ENCODE measurements at regions not wholly inside any gene's neighbourhood (a gene's known extent, or its start where the extent isn't known, plus 50 kb on each side); places are given as distances from the start of the nearest gene placed in this dataset.

- DNase-seq (ENCODE audit: extremely low spot score, unreplicated experiment) = no peak
- no peak overlapping the region for H3K27ac Mint-ChIP-seq (ENCODE audit: unreplicated experiment)
- TF ChIP-seq CTCF (IDR thresholded peaks at IDR 0.05) = no peak
- H3K9me3 Mint-ChIP-seq (ENCODE audit: unreplicated experiment) = no peaks in the 10 kb centered on the region
- peaks cover 13% of the 10 kb centered on the region for H3K4me1 Mint-ChIP-seq (ENCODE audit: unreplicated experiment)
- no peaks in the 10 kb centered on the region for H3K36me3 Mint-ChIP-seq (ENCODE audit: unreplicated experiment)
- no peak overlapping the region for H3K4me3 Mint-ChIP-seq (ENCODE audit: unreplicated experiment)
- H3K27me3 Mint-ChIP-seq (ENCODE audit: unreplicated experiment) = no peaks in the 10 kb centered on the region
Measured at GRCh38 chr13:99040536-99041131, 62.8 kb upstream of the DOCK9 start.

GRCh38 chr13:99041337-99041736 lies 63.5 kb upstream of the DOCK9 start:
- H3K36me3 Mint-ChIP-seq (ENCODE audit: unreplicated experiment) = no peaks in the 10 kb centered on the region
- H3K27ac Mint-ChIP-seq (ENCODE audit: unreplicated experiment) = no peak overlapping the region
- no peak for TF ChIP-seq CTCF (IDR thresholded peaks at IDR 0.05)
- no peaks in the 10 kb centered on the region for H3K9me3 Mint-ChIP-seq (ENCODE audit: unreplicated experiment)
- DNase-seq (ENCODE audit: extremely low spot score, unreplicated experiment) = no peak
- no peak overlapping the region for H3K4me3 Mint-ChIP-seq (ENCODE audit: unreplicated experiment)
- peaks cover 20% of the 10 kb centered on the region for H3K4me1 Mint-ChIP-seq (ENCODE audit: unreplicated experiment)
- H3K27me3 Mint-ChIP-seq (ENCODE audit: unreplicated experiment) = no peaks in the 10 kb centered on the region

GRCh38 chr13:99041788-99042187 lies 63.9 kb upstream of the DOCK9 start:
- H3K36me3 Mint-ChIP-seq (ENCODE audit: unreplicated experiment) = no peaks in the 10 kb centered on the region
- H3K4me3 Mint-ChIP-seq (ENCODE audit: unreplicated experiment) = no peak overlapping the region
- H3K4me1 Mint-ChIP-seq (ENCODE audit: unreplicated experiment) = peaks cover 24% of the 10 kb centered on the region
- H3K27ac Mint-ChIP-seq (ENCODE audit: unreplicated experiment) = no peak overlapping the region
- TF ChIP-seq CTCF (IDR thresholded peaks at IDR 0.05) = no peak
- DNase-seq (ENCODE audit: extremely low spot score, unreplicated experiment) = no peak
- no peaks in the 10 kb centered on the region for H3K9me3 Mint-ChIP-seq (ENCODE audit: unreplicated experiment)
- no peaks in the 10 kb centered on the region for H3K27me3 Mint-ChIP-seq (ENCODE audit: unreplicated experiment)

GRCh38 chr13:99042521-99043250 lies 64.8 kb upstream of the DOCK9 start:
- Mint-ChIP-seq H3K9me3 (ENCODE audit: unreplicated experiment) (no peaks in the 10 kb centered on the region), H3K27me3 (ENCODE audit: unreplicated experiment) (no peaks in the 10 kb centered on the region), H3K4me3 (ENCODE audit: unreplicated experiment) (no peak overlapping the region), H3K36me3 (ENCODE audit: unreplicated experiment) (no peaks in the 10 kb centered on the region), H3K4me1 (ENCODE audit: unreplicated experiment) (peaks cover 26% of the 10 kb centered on the region), H3K27ac (ENCODE audit: unreplicated experiment) (no peak overlapping the region)
- TF ChIP-seq CTCF (IDR thresholded peaks at IDR 0.05) = no peak
- DNase-seq (ENCODE audit: extremely low spot score, unreplicated experiment) = no peak

- H3K4me1 Mint-ChIP-seq (ENCODE audit: unreplicated experiment) = peaks cover 26% of the 10 kb centered on the region
- DNase-seq (ENCODE audit: extremely low spot score, unreplicated experiment) = no peak
- no peak for TF ChIP-seq CTCF (IDR thresholded peaks at IDR 0.05)
- no peak overlapping the region for H3K4me3 Mint-ChIP-seq (ENCODE audit: unreplicated experiment)
- no peaks in the 10 kb centered on the region for H3K9me3 Mint-ChIP-seq (ENCODE audit: unreplicated experiment)
- H3K27ac Mint-ChIP-seq (ENCODE audit: unreplicated experiment) = no peak overlapping the region
- no peaks in the 10 kb centered on the region for H3K27me3 Mint-ChIP-seq (ENCODE audit: unreplicated experiment)
- H3K36me3 Mint-ChIP-seq (ENCODE audit: unreplicated experiment) = no peaks in the 10 kb centered on the region
Measured at GRCh38 chr13:99043831-99044231, 66.0 kb upstream of the DOCK9 start.

All from osteocyte (in vitro differentiated cells).